RWPE1 (cell line): ENCODE measurements at regions not wholly inside any gene's neighbourhood (a gene's known extent, or its start where the extent isn't known, plus 50 kb on each side); places are given as distances from the start of the nearest gene placed in this dataset.

Experiments
- CTCF ChIA-PET: fragments of 350-600 bp; sonication (Branson Sonifier 250); formaldehyde crosslinking; extraction: SDS; loops from one replicate; lab custom pipeline; 2021; lab: Yijun Ruan, JAX
- POLR2A ChIA-PET: fragments of 400-600 bp; formaldehyde crosslinking; extraction: SDS; loops from one replicate; lab custom pipeline; 2020; ENCODE audit warnings: antibody characterized with exemption; ENCODE audit not compliant: low non-redundant PET; lab: Yijun Ruan, JAX
- DNase-seq: peaks from one replicate; pipeline ENCODE4 v3.0.0; 2012; ENCODE audit warnings: low spot score
- H3K27ac ChIP-seq: fragments of 450-650 bp; 2 replicates; pipeline ENCODE4 v1.5.1; 2017
- CTCF ChIP-seq: fragments of 450-650 bp; conservative IDR thresholded peaks from 2 replicates; pipeline ENCODE4 v1.5.1; 2017; ENCODE audit warnings: low read depth, mild to moderate bottlenecking

- DNase-seq, result no peak
- ChIA-PET CTCF (no interaction called here), POLR2A (no interaction called here)
- TF ChIP-seq CTCF, result no peak
- no peak overlapping the region for H3K27ac ChIP-seq
These were observed 690.3 kb downstream of the AMY1C start for GRCh38 chr1:104440011-104440410.

GRCh38 chr1:104456724-104457123 is 707.0 kb downstream of the AMY1C start:
- POLR2A ChIA-PET, result no interaction called here
- no peak overlapping the region for H3K27ac ChIP-seq
- no peak for DNase-seq
- TF ChIP-seq CTCF, result no peak
- CTCF ChIA-PET, result no interaction called here

- DNase-seq, result no peak
- H3K27ac ChIP-seq, result no peak overlapping the region
- CTCF ChIA-PET, result no interaction called here
- no peak for TF ChIP-seq CTCF
- POLR2A ChIA-PET, result no interaction called here
These were observed 710.2 kb downstream of the AMY1C start for GRCh38 chr1:104459886-104460285.

- no peak for TF ChIP-seq CTCF
- DNase-seq, result no peak
- ChIA-PET POLR2A (no interaction called here), CTCF (no interaction called here)
- H3K27ac ChIP-seq, result no peak overlapping the region
These were observed 711.2 kb downstream of the AMY1C start for GRCh38 chr1:104460880-104461279.

- CTCF ChIA-PET, result no interaction called here
- POLR2A ChIA-PET, result no interaction called here
- H3K27ac ChIP-seq, result no peak overlapping the region
- DNase-seq, result no peak
- no peak for TF ChIP-seq CTCF
These were observed 713.5 kb downstream of the AMY1C start for GRCh38 chr1:104463126-104463697.

- CTCF ChIA-PET, result interaction anchor here (0.6 kb wide), 1 partner anchor 623 kb away, joined by 4 read pairs; no protein-coding TSS in a partner anchor
- H3K27ac ChIP-seq, result no peak overlapping the region
- POLR2A ChIA-PET, result no interaction called here
- TF ChIP-seq CTCF, result no peak
- no peak for DNase-seq
These were observed 716.4 kb downstream of the AMY1C start for GRCh38 chr1:104466068-104466467.
